ENCODE measurements at regions not wholly inside any gene's neighbourhood (a gene's known extent, or its start where the extent isn't known, plus 50 kb on each side); places are given as distances from the start of the nearest gene placed in this dataset.

DNA sequence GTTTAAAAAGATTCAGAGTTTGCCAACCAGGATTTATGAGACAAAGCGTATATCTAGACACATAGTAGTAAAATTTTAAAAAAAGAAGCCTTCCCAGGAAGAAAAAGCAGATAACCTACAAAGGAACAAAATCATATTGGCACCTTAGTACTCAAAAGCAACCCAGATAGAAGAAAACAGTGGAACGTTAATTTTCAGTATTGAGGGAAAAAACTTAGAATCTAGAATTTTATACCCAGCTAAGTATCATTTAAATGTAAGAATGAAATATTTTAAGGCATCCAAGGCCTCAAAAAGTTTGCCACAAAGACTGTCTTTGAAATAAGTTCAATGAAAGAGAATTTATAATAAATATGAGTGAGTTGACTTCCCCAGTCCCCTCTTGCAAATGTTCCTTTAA lies 96.5 kb upstream of the EOLA2 start:
- TF ChIP-seq CTCF (IDR thresholded peaks at IDR 0.05) (no peak), EP300 (IDR thresholded peaks at IDR 0.05; ENCODE audit: borderline replicate concordance in 1 of 2, low read depth in 1 of 2, low read length in 1 of 2) (no peak)
- TF ChIP-seq, protein P1, sequence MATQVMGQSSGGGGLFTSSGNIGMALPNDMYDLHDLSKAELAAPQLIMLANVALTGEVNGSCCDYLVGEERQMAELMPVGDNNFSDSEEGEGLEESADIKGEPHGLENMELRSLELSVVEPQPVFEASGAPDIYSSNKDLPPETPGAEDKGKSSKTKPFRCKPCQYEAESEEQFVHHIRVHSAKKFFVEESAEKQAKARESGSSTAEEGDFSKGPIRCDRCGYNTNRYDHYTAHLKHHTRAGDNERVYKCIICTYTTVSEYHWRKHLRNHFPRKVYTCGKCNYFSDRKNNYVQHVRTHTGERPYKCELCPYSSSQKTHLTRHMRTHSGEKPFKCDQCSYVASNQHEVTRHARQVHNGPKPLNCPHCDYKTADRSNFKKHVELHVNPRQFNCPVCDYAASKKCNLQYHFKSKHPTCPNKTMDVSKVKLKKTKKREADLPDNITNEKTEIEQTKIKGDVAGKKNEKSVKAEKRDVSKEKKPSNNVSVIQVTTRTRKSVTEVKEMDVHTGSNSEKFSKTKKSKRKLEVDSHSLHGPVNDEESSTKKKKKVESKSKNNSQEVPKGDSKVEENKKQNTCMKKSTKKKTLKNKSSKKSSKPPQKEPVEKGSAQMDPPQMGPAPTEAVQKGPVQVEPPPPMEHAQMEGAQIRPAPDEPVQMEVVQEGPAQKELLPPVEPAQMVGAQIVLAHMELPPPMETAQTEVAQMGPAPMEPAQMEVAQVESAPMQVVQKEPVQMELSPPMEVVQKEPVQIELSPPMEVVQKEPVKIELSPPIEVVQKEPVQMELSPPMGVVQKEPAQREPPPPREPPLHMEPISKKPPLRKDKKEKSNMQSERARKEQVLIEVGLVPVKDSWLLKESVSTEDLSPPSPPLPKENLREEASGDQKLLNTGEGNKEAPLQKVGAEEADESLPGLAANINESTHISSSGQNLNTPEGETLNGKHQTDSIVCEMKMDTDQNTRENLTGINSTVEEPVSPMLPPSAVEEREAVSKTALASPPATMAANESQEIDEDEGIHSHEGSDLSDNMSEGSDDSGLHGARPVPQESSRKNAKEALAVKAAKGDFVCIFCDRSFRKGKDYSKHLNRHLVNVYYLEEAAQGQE (IDR thresholded peaks at IDR 0.05; ENCODE audit: low read depth, low read length), result no peak
